Right lobe of liver (tissue), 4 donors: ENCODE measurements at regions not wholly inside any gene's neighbourhood (a gene's known extent, or its start where the extent isn't known, plus 50 kb on each side); places are given as distances from the start of the nearest gene placed in this dataset.

Source experiments
- CTCF ChIP-seq, 4 donors: fragments of 200-600 bp in 3 of 4; fragments of 450-650 bp in 1 of 4; IDR thresholded peaks; one replicate each; pipeline versions ENCODE4 v1.5.1 to v1.8.0; 2016 to 2022; ENCODE audit warnings: antibody characterized with exemption in 4 of 4, mild to moderate bottlenecking in 2 of 4
- POLR2A ChIP-seq: fragments of 450-650 bp; IDR thresholded peaks from one replicate; pipeline ENCODE4 v1.6.1; 2017; ENCODE audit warnings: antibody characterized with exemption, mild to moderate bottlenecking
- donor health status: DM: no; HTN: no; CAD: no.
- donor health status: DM: no; HTN: no; CAD: no.
- donor health status: DM: no; HTN: yes; CAD: no.

- TF ChIP-seq CTCF (IDR thresholded peaks at IDR 0.05) = no peak
- TF ChIP-seq POLR2A = no peak
These were observed 127.2 kb upstream of the LHX5 start for GRCh38 chr12:113598815-113599406.
